HG02938 (cell line): ENCODE measurements at regions not wholly inside any gene's neighbourhood (a gene's known extent, or its start where the extent isn't known, plus 50 kb on each side); places are given as distances from the start of the nearest gene placed in this dataset.
"Not testable (repeated sequence)": the region's sequence is repeated elsewhere in the genome, so short reads cannot be mapped to it uniquely, and the experiment has no call there.

ENCODE experiments used
- ATAC-seq: cut with Tn5 transposase; IDR thresholded peaks from one replicate; pipeline ENCODE4 v1.9.1; 2021; ENCODE audit warnings: mild to moderate bottlenecking, moderate library complexity; ENCODE audit not compliant: unreplicated experiment

DNA sequence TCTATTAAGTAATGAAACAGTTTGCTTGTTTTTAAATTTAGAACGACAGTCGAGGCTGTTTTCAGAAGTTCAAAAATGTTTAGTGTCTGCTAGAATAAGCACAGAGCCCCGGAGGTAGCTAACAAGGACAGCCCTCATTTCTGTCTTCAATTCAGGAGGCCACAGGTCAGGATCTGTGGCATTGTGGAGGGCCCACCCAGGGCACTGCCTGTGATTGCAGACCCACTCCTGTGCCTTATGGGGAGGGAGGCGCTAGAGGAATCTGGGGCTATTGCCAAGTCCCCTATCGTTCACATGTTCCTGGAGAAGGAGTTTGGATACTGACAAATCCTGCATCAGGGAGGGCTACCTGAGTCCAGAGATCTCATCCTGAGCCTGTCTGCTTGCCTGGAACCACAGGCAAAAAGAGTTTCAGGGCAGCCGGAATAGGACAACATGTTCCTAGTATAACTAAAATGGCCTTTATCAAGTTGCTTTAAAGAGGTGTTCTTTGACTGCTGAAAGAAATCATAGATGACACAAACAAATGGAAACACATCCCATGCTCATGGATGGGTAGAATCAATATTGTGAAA is 141.5 kb upstream of the ROPN1 start:
- ATAC-seq = no peak

GRCh38 chr3:124137216-124137615 is 145.3 kb upstream of the ROPN1 start:
- ATAC-seq = no peak

GRCh38 chr3:124138148-124138547 is 146.2 kb upstream of the ROPN1 start:
- ATAC-seq = no peak

DNA sequence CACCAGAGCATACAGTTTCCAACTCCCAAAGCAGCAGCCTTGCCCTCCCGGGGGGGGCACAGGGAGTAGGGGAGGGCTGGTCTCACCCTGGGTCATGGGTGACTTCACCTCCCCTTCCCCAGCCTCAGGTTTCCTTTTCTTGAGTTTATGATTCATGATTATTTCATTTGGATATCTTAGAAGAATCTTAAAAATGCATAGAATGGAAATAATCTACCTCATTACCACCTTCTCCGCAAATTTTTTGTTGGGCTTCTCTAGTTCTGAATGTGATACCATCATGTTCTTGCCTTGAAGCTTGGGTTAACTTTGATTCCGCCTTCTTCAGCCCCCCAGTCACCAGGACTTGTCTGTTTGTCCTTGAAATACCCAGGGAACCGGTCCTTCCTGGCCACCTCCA is 148.8 kb upstream of the ROPN1 start:
- no peak for ATAC-seq

- no peak for ATAC-seq
Measured at GRCh38 chr3:124142389-124142970, 150.6 kb upstream of the ROPN1 start.

DNA sequence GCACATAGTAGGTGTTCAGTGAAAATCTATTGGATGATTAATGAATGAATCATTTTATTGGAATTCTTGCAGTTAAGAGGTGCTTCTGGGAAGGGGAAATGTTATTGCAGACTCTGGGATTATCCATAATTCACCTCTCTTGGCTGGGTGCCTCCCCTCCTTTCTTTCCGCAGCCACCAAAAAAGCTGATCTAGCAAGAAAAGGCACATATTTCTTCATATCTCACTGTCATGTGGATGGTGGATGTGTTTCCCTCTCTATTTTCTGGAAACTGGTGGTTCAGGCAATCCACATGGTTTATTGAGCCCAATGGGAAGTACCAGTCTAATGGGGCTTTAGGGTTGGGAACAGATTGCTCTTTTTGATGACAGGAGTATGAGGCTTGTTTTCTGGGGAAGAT is 151.1 kb upstream of the ROPN1 start:
- ATAC-seq = no peak

DNA sequence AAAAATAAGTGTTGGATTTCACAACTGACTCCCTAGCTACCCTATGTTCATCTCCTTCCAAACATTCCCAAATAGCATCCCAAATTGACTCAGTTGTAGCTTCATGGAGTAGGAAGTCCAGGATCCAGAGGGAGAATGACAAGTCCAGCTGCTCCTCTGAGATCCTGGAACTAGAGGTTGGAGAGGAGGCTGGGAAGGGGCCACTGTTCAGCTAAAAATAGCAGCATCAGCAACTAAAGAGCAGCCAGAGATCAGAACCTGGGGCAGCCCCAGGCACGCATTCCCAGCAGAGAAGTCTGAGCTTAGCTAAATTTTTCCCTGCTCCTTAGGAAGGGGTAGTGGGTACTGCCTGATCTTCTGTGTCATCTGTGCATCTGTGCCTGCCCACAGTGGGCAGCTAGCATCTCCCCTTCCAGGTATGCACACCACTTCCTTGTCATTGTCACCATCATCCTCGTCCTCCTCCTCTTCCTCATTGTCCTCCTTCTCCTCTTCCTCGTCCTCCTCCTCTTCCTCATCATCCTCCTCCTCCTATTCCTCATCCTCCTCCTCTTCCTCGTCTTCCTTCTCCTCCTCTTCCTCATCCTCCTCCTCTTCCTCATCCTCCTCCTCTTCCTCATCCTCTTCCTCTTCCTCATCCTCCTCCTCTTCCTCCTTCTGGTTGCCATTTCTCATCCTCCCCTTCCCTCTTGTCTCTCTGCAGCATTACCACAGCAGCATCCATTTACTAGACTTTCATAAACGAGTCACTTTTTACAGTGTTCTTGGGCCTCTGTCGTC is 152.3 kb upstream of the ROPN1 start:
- no peak for ATAC-seq

DNA sequence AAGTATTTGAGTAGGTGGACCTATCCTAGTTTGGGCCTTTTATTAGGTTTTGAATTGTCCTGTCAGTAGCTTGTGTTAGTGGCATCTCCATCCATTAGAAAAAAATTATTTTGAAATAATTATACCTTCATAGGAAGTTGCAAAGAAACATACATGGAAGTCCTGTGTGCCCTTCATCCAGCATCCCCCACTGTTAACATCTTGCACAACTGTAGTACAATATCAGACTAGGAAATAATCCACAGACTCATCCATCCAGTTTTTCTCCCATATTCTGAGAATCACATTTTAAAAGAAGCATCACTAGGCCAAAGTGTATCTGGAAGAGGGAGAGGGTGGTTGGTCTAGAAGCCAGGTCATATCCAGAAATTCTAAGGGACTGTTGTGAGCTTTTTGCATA is 155.5 kb upstream of the ROPN1 start:
- no peak for ATAC-seq

DNA sequence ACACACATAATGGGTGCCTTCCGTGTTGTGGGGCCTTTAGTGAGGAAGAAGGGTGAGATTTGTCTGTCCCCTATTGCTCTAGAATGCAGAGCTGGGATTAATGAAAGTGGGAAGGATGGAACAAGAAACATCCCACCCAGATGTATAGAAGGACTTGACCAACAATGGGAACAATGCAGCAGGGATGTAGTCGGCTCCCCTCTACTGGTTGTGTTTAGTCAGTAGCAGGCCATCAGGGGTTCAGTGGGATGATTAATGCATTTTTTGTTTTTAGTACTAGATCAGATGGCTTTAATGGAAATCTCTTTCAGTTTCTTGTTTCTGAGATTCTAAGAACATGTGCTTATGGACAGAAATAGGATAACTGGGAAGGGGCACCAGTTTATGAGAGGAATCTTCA is 156.0 kb upstream of the ROPN1 start:
- ATAC-seq = no peak

DNA sequence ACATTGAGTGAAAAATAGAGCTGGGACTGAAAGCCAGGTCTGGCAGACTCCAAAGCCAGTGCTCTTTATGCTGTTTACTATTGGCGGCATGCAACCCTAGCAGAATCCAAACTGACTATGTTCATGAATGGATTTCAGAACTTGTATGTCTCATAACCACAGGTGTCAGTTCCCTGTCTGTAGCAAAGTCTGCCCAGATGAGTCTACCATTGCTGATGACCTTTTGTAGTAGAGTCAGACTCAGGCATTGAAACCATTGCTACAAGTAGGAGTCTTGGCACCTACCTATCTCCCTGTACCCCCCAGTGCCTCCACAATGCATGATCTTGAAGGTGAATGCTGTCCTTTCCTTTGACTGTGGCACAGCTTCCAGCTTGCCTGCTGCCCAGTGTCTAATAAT is 157.2 kb upstream of the ROPN1 start:
- ATAC-seq = no peak

GRCh38 chr3:124149771-124150170 is 157.8 kb upstream of the ROPN1 start:
- no peak for ATAC-seq

DNA sequence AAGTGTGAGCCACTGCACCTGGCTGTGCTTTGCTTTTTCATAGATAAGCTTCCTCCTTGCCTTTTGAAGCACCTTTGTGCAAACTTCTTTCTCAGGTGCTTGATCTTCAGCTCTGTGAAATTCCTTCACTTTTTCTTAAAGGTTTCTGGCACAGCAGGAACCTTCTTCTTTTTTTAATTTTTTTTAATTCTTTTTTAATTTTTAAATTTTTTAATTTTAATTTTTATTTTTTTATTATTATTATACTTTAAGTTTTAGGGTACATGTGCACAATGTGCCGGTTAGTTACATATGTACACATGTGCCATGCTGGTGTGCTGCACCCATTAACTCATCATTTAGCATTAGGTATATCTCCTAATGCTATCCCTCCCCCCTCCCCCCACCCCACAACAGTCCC is 161.0 kb upstream of the ROPN1 start:
- not testable (repeated sequence) for ATAC-seq

GRCh38 chr3:124156866-124157712 is 165.2 kb upstream of the ROPN1 start:
- ATAC-seq = no peak

- no peak for ATAC-seq
Measured at GRCh38 chr3:124157748-124158147, 165.8 kb upstream of the ROPN1 start.

- ATAC-seq = no peak
Measured at GRCh38 chr3:124158168-124158881, 166.4 kb upstream of the ROPN1 start.

GRCh38 chr3:124161448-124161847 is 169.5 kb upstream of the ROPN1 start:
- ATAC-seq = no peak

DNA sequence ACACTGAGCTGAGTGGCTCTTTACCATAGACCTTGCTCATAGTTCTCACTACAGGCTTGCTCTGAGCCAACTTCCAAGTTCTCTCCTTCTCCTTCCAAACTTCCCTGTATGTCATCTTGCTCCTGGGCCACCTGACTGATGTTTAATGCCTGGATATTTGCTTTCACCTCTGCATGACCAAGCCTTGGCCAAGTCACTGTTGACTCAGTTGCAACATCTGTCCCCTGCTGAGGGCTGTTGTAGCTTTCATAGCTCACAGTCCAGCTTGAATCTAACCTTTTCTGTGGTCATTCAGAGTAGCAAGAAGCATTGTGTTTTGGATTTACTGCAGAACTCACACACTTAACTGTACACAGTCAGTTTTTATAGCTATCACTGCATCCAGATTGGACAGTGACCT is 171.8 kb upstream of the ROPN1 start:
- no peak for ATAC-seq

DNA sequence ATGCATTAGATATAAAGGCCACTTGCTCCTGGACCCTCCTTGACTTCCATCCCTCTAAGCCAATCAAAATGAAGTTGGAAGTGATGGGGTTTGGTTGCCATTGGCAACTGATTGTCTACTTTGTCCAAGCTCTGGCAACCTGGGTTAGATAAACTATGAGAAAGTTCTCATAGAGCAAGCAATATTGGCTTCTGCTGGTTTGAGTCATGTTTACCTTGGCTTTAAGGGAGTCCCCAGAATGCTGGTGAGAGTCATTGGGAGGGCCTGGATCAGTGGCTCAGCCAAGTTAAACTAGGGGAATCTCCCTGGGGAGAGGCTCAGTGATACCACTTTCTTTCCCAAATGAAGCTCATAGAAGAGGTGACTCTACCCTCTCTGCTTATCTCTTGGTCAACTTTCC is 176.3 kb upstream of the ROPN1 start:
- no peak for ATAC-seq

- ATAC-seq = no peak
Measured at GRCh38 chr3:124172283-124172682, 180.4 kb upstream of the ROPN1 start.

DNA sequence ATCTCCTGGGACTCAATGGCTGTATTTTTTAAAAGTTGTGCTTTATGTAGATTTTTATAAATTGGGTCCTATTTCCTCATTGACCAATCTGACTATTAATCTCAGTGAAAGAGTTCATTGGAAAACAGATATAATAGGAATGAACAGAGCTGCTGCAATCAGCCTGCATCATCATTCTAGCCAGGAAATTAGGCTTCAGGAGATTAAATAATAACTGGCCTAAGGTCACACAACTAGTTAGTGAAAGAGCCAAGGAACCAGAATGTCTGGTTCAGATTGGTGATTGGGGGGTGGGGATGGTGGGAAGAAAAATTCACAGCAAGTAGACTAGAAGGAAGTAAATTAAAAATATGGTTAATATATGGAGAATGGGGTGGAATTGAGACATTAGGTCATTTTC is 180.9 kb upstream of the ROPN1 start:
- no peak for ATAC-seq

- no peak for ATAC-seq
Measured at GRCh38 chr3:124174476-124174875, 182.6 kb upstream of the ROPN1 start.
